DND-41 (cell line): ENCODE measurements at regions not wholly inside any gene's neighbourhood (a gene's known extent, or its start where the extent isn't known, plus 50 kb on each side); places are given as distances from the start of the nearest gene placed in this dataset.

Experiments used
- CTCF ChIP-seq: IDR thresholded peaks from 2 replicates; pipeline ENCODE4 v1.5.1; 2012; ENCODE audit warnings: borderline replicate concordance, low read length, moderate library complexity, mild to moderate bottlenecking; ENCODE audit not compliant: poor library complexity, severe bottlenecking; ENCODE audit errors: extremely low read depth
- EZH2 ChIP-seq: IDR thresholded peaks from 3 replicates; pipeline ENCODE4 v1.6.1; 2012; ENCODE audit warnings: borderline replicate concordance, low read depth, mild to moderate bottlenecking, moderate library complexity, low read length, inconsistent platforms; ENCODE audit not compliant: severe bottlenecking

GRCh38 chr13:62760724-62761123, 1345.1 kb upstream of the PCDH20 start:
- no peak for TF ChIP-seq CTCF
- TF ChIP-seq EZH2, result no peak
